Activated B cell treated with CpG ODN at 0.5 μM for 24 hours (primary cell): ENCODE measurements at regions not wholly inside any gene's neighbourhood (a gene's known extent, or its start where the extent isn't known, plus 50 kb on each side); places are given as distances from the start of the nearest gene placed in this dataset.

Experiments
- ATAC-seq: fragments of 200-7000 bp; cut with Tn5 transposase; one replicate; pipeline ENCODE4 v1.10.0; 2021; ENCODE audit warnings: low read depth, mild to moderate bottlenecking, moderate library complexity
- CTCF ChIA-PET: fragments of 350-600 bp; sonication (Branson Sonifier 250); formaldehyde crosslinking; loops from one replicate; lab custom pipeline; 2021; ENCODE audit warnings: antibody characterized with exemption; lab: Charles Lee
- POLR2A ChIA-PET: fragments of 350-600 bp; sonication (Branson Sonifier 250); formaldehyde crosslinking; loops from one replicate; lab custom pipeline; 2021; ENCODE audit warnings: antibody characterized with exemption; lab: Charles Lee
- DNase-seq: peaks from one replicate; pipeline ENCODE4 v3.0.0; 2022
- H3K27ac Mint-ChIP-seq: one replicate; pipeline ENCODE4 v1.8.0; 2020; ENCODE audit warnings: mixed read lengths
- H3K27me3 Mint-ChIP-seq: one replicate; pipeline ENCODE4 v1.8.0; 2021; ENCODE audit warnings: mixed read lengths
- H3K36me3 Mint-ChIP-seq: one replicate; pipeline ENCODE4 v1.8.0; 2021; ENCODE audit warnings: low read depth, mixed read lengths
- H3K4me1 Mint-ChIP-seq: one replicate; pipeline ENCODE4 v1.8.0; 2021; ENCODE audit warnings: mixed read lengths
- H3K4me3 Mint-ChIP-seq: one replicate; pipeline ENCODE4 v1.8.0; 2020; ENCODE audit warnings: mild to moderate bottlenecking, mixed read lengths
- H3K9me3 Mint-ChIP-seq: one replicate; pipeline ENCODE4 v1.8.0; 2020; ENCODE audit warnings: mixed read lengths
- intact Hi-C: fragments of 100-400 bp; cut with micrococcal nuclease; formaldehyde crosslinking; loops from one replicate; pipeline ENCODE4 v1.15.1; 2024
- TF ChIP-seq, protein P1 (sequence below): fragments of 200-600 bp; IDR thresholded peaks from one replicate; pipeline ENCODE4 v1.8.0; 2022; ENCODE audit warnings: antibody characterized with exemption, mild to moderate bottlenecking

DNA sequence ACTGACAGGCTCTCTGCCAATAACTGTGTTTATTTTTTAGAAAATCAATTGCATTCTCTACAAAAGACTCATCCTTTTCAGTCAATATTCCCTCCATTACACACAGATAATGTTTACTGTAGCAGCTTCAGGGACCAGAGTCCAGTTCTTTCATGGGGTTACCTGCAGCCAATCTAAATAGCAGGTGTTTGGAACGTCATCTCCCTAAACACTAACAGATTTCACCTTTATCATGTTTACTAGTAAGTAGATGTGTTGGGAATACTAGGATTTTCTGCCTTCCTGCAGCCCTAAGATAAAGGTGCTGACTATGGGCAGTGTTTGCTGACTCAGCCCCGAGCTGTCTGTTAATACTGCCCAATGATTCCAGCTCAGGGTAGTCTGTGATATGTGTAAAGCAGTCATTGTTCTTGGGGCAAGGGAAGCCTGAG, 447.0 kb downstream of the KIF4B start:
- H3K4me3 Mint-ChIP-seq: no peak overlapping the region
- H3K27ac Mint-ChIP-seq: no peak overlapping the region
- POLR2A ChIA-PET: no interaction called here
- TF ChIP-seq, protein P1, sequence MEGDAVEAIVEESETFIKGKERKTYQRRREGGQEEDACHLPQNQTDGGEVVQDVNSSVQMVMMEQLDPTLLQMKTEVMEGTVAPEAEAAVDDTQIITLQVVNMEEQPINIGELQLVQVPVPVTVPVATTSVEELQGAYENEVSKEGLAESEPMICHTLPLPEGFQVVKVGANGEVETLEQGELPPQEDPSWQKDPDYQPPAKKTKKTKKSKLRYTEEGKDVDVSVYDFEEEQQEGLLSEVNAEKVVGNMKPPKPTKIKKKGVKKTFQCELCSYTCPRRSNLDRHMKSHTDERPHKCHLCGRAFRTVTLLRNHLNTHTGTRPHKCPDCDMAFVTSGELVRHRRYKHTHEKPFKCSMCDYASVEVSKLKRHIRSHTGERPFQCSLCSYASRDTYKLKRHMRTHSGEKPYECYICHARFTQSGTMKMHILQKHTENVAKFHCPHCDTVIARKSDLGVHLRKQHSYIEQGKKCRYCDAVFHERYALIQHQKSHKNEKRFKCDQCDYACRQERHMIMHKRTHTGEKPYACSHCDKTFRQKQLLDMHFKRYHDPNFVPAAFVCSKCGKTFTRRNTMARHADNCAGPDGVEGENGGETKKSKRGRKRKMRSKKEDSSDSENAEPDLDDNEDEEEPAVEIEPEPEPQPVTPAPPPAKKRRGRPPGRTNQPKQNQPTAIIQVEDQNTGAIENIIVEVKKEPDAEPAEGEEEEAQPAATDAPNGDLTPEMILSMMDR: no peak
- H3K4me1 Mint-ChIP-seq: no peaks in the 10 kb centered on the region
- no peaks in the 10 kb centered on the region for H3K27me3 Mint-ChIP-seq
- no peak for ATAC-seq
- DNase-seq: no peak
- H3K36me3 Mint-ChIP-seq: no peaks in the 10 kb centered on the region
- CTCF ChIA-PET: no interaction called here
- H3K9me3 Mint-ChIP-seq: no peaks in the 10 kb centered on the region
- intact Hi-C loops: no loop called here

DNA sequence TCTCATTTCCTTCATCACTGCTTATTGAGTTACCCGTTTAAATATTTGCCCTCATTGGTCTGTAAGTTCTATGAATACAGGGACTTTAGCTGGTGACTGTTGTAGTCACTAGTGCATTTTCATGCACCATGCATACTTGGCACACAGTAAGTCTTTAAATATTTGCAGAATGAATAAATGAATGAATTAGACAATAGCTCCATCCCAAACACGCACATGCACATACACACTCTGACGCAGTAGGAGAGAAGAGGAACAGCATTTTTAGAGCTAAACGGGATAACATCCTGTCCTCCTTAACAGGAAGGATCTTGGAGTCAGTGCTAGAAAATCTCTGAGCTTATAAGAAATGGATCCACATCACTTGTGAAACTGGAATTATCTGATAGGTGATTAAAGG, 447.7 kb downstream of the KIF4B start:
- no peak overlapping the region for H3K4me3 Mint-ChIP-seq
- no peaks in the 10 kb centered on the region for H3K9me3 Mint-ChIP-seq
- TF ChIP-seq, protein P1: no peak
- no peaks in the 10 kb centered on the region for H3K27me3 Mint-ChIP-seq
- ChIA-PET POLR2A (no interaction called here), CTCF (no interaction called here)
- ATAC-seq (no peak), DNase-seq (no peak)
- no peaks in the 10 kb centered on the region for H3K36me3 Mint-ChIP-seq
- no peaks in the 10 kb centered on the region for H3K4me1 Mint-ChIP-seq
- intact Hi-C loops: no loop called here
- H3K27ac Mint-ChIP-seq: no peak overlapping the region

DNA sequence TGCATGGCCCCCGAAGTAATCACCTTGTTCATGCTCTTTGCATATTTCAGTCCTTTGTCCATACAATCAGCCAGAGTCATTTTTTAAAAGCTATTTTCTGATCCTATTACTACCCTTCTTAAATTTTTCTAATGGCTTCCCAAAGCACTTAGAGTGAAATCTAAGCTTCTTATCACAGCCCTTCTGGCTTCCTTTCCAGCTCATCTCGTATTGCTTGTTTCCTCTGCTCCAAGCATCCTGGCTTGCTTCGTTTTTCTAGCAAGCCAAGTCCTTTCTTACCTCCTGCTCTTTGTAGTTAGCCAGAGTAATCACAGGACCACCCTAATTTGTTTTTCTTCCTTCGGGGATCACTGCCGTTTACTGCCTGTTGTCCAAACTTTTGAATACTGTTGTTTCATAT, 453.3 kb downstream of the KIF4B start:
- no peak overlapping the region for H3K27ac Mint-ChIP-seq
- no peaks in the 10 kb centered on the region for H3K4me1 Mint-ChIP-seq
- intact Hi-C loops: no loop called here
- DNase-seq (no peak), ATAC-seq (no peak)
- H3K4me3 Mint-ChIP-seq: no peak overlapping the region
- ChIA-PET CTCF (no interaction called here), POLR2A (no interaction called here)
- H3K36me3 Mint-ChIP-seq: no peaks in the 10 kb centered on the region
- TF ChIP-seq, protein P1: no peak
- H3K27me3 Mint-ChIP-seq: no peaks in the 10 kb centered on the region
- H3K9me3 Mint-ChIP-seq: no peaks in the 10 kb centered on the region

DNA sequence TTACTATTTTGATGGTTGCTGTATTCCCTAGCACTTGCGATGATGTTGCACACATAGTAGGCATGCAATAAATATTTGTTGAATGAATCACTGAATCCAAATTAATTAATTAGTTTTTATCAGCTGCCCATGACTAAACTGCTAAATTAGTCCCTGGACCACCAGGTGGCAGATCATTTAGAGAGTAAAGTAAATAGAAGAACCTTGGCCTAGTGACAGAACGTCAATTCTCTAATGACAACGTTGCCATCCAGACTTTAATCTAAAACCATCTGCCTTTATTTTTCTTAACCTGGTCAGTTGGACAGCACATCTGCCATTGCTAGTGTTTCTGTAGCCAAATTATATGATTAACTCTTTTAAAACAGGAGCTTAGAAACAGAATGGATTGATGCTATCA, 457.5 kb downstream of the KIF4B start:
- Mint-ChIP-seq H3K27ac (no peak overlapping the region), H3K9me3 (no peaks in the 10 kb centered on the region)
- no peak for DNase-seq

DNA sequence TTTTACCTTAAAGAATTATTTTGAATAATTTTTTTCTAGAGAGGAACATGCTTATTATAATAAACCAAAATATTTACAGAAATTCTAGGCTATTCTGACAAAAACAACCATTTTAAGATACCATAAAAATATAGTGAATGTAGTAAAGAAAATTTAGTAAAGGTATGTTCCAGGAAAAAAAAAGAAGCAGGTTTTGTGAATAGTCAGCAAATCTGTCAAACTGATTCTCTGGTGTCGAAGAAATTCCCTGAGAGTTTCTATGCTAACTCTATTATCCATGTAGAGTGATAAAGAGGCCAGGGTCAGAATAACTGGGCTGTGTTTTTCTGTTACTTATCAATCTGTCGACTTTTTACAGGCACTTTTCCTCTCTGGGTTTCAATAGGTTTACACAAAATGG, 459.2 kb downstream of the KIF4B start:
- Mint-ChIP-seq H3K27me3 (no peaks in the 10 kb centered on the region), H3K36me3 (no peaks in the 10 kb centered on the region), H3K4me3 (no peak overlapping the region), H3K4me1 (no peaks in the 10 kb centered on the region), H3K27ac (no peak overlapping the region), H3K9me3 (no peaks in the 10 kb centered on the region)
- DNase-seq (no peak), ATAC-seq (no peak)
- ChIA-PET POLR2A (no interaction called here), CTCF (no interaction called here)
- TF ChIP-seq, protein P1: no peak
- intact Hi-C loops: no loop called here

More for the DNA sequence above, 457.5 kb downstream of the KIF4B start:
- Mint-ChIP-seq H3K27me3 (no peaks in the 10 kb centered on the region), H3K36me3 (no peaks in the 10 kb centered on the region), H3K4me3 (no peak overlapping the region), H3K4me1 (no peaks in the 10 kb centered on the region)
- TF ChIP-seq, protein P1: no peak
- CTCF ChIA-PET: no interaction called here
- POLR2A ChIA-PET: no interaction called here
- no peak for ATAC-seq
- intact Hi-C loops: no loop called here
